Esophagus squamous epithelium (tissue), 5 donors: ENCODE measurements at regions not wholly inside any gene's neighbourhood (a gene's known extent, or its start where the extent isn't known, plus 50 kb on each side); places are given as distances from the start of the nearest gene placed in this dataset.

Source experiments
- DNase-seq: peaks from one replicate; lab custom pipeline; 2025; lab: John Stamatoyannopoulos, UW
- H3K27ac ChIP-seq, 4 donors: fragments of 200-600 bp; sonication (generic); one replicate each; pipeline ENCODE4 v1.5.1; 2016 to 2019; ENCODE audit warnings: mild to moderate bottlenecking in 1 of 4
- H3K27me3 ChIP-seq, 4 donors: fragments of 200-600 bp; sonication (generic); 1 replicate in 3 of 4; 2 replicates in 1 of 4; pipeline versions ENCODE4 v1.5.1 to v1.6.0; 2017 to 2021; ENCODE audit warnings: antibody characterized with exemption in 1 of 4
- H3K36me3 ChIP-seq, 3 donors: fragments of 200-600 bp; sonication (generic); one replicate each; pipeline ENCODE4 v1.5.1; 2016 to 2019
- H3K4me1 ChIP-seq, 3 donors: fragments of 200-600 bp; sonication (generic); one replicate each; pipeline ENCODE4 v1.5.1; 2017 to 2019
- H3K4me3 ChIP-seq, 4 donors: fragments of 200-600 bp; sonication (generic); 1 replicate in 3 of 4; 2 replicates in 1 of 4; pipeline ENCODE4 v1.5.1; 2016 to 2019; ENCODE audit warnings: mild to moderate bottlenecking in 2 of 4, moderate library complexity in 1 of 4
- H3K9me3 ChIP-seq, 3 donors: fragments of 200-600 bp; sonication (generic); one replicate each; pipeline ENCODE4 v1.5.1; 2016 to 2019
- POLR2A ChIP-seq, 4 donors: fragments of 450-650 bp; IDR thresholded peaks; one replicate each; pipeline ENCODE4 v1.6.1; 2017; ENCODE audit warnings: antibody characterized with exemption in 4 of 4, mild to moderate bottlenecking in 4 of 4, moderate library complexity in 3 of 4
- WGBS, 2 donors: methylation state at CpG; one replicate each; pipeline ENCODE4 v1.1.5; 2018; 5-methylcytosine and 5-hydroxymethylcytosine counted together
- intact Hi-C: fragments of 100-400 bp; cut with DNase I; formaldehyde crosslinking; loops from one replicate; pipeline ENCODE4 v1.15.0; 2022
- TF ChIP-seq, protein P1 (sequence below), 6 experiments: fragments of 450-650 bp in 4 of 6; fragments of 200-600 bp in 2 of 6; sonication (generic) in 2 of 6; IDR thresholded peaks; one replicate each; pipeline ENCODE4 v1.5.1; 2016 to 2019; ENCODE audit warnings: antibody characterized with exemption in 6 of 6, mild to moderate bottlenecking in 4 of 6, moderate library complexity in 4 of 6
- donor health status: DM: yes; HTN: yes; CAD: no.

DNA sequence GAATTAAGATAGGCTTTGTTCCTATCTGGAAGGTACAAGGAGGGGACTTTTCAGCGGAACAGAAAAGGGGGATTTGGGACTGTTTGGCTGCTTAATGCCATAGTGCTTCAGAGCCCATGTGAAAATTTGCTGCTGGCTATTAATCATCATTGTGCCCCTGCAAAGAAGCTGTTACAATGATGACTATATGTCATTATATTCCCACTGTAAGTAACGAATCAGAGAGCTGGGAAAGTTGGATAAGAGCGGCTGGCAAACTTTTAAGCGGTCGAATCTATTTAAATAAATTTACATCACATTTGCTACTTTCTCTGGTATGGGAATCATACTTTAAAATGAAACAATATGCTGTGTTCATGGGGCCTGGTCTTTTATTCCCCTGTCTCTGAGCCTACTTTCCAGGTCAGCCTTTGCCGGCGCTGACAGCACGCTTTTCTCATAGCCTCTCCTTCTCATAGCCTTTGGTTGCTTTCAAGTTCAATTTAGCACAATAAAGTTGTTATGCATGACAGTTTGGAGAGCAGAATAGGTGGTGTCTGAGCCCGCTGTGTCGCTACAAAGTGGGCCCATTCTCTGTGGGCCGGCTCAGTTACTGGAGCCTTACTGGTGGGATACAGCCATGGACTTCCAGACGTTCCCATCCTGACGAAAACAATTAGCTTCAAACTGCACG lies 271.2 kb upstream of the TMEM161B start:
- Histone ChIP-seq H3K9me3 (no peaks in the 10 kb centered on the region), H3K27me3 (no peaks in the 10 kb centered on the region), H3K36me3 (no peaks in the 10 kb centered on the region), H3K4me3 (no peak overlapping the region), H3K27ac (no peak overlapping the region), H3K4me1 (no peaks in the 10 kb centered on the region)
- no peak for DNase-seq
- 51 to 60% methylated on average over 12 to 14 of the region's 14 CpGs for WGBS, 2 donors
- TF ChIP-seq POLR2A (IDR thresholded peaks at IDR 0.05), result no peak
- TF ChIP-seq, protein P1, sequence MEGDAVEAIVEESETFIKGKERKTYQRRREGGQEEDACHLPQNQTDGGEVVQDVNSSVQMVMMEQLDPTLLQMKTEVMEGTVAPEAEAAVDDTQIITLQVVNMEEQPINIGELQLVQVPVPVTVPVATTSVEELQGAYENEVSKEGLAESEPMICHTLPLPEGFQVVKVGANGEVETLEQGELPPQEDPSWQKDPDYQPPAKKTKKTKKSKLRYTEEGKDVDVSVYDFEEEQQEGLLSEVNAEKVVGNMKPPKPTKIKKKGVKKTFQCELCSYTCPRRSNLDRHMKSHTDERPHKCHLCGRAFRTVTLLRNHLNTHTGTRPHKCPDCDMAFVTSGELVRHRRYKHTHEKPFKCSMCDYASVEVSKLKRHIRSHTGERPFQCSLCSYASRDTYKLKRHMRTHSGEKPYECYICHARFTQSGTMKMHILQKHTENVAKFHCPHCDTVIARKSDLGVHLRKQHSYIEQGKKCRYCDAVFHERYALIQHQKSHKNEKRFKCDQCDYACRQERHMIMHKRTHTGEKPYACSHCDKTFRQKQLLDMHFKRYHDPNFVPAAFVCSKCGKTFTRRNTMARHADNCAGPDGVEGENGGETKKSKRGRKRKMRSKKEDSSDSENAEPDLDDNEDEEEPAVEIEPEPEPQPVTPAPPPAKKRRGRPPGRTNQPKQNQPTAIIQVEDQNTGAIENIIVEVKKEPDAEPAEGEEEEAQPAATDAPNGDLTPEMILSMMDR (IDR thresholded peaks at IDR 0.05), result no peak
- intact Hi-C loops, result no loop called here

DNA sequence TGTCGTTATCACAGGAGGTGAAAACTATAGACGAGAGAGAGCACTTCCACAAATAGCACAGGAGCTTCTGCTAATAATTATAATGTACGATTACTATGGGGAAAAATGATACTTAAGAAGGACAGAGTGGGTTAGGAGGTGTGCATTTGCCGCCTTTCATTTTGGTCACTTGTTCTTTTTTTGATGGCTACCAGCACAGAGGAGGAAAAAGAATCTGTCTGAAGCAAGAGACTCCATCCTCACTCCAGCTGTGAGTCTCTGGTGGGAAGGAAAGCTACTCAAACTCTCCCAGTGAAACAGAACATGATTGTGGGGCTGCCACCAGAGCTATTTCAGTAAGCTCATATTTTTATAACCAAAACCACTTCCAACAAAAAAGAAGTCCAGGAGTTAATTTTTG lies 270.4 kb upstream of the TMEM161B start:
- H3K4me1 ChIP-seq, result no peaks in the 10 kb centered on the region
- no peak overlapping the region for H3K4me3 ChIP-seq
- H3K27ac ChIP-seq, result no peak overlapping the region
- TF ChIP-seq POLR2A (IDR thresholded peaks at IDR 0.05), result no peak
- TF ChIP-seq, protein P1 (IDR thresholded peaks at IDR 0.05), result no peak
- no peak for DNase-seq
- no peaks in the 10 kb centered on the region for H3K9me3 ChIP-seq
- no peaks in the 10 kb centered on the region for H3K27me3 ChIP-seq
- WGBS, 2 donors, result 78 to 81% methylated on average over 4 of the region's 4 CpGs
- intact Hi-C loops, result no loop called here
- no peaks in the 10 kb centered on the region for H3K36me3 ChIP-seq

- Histone ChIP-seq H3K4me3 (no peak overlapping the region), H3K36me3 (no peaks in the 10 kb centered on the region), H3K9me3 (no peaks in the 10 kb centered on the region), H3K27ac (no peak overlapping the region), H3K4me1 (no peaks in the 10 kb centered on the region), H3K27me3 (no peaks in the 10 kb centered on the region)
- intact Hi-C loops, result no loop called here
- no peak for TF ChIP-seq POLR2A (IDR thresholded peaks at IDR 0.05)
- TF ChIP-seq, protein P1 (IDR thresholded peaks at IDR 0.05), result no peak
- whole genome bisulfite sequencing, 2 donors, result 47 to 48% methylated on average over 3 of the region's 3 CpGs
- no peak for DNase-seq
Observed at GRCh38 chr5:88536146-88536545, 267.5 kb upstream of the TMEM161B start.

DNA sequence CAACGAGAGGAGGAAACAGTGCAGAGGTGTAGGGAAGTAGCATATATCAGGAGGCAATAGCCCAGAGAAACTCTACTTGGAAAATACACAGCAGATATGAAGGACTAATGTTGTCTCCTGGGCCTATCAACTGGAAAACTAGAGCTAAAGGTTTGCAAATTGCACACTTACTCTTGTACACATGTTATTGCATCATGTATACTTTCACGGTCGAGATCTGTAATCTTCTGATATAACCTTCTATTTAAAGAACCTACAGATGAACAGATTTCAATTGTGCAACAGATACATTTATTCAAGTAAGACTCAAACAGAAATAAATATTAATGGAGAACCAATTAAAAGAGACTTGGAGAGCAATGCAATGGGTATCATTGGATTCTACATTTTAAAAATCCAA lies 256.3 kb upstream of the TMEM161B start:
- Histone ChIP-seq H3K27me3 (no peaks in the 10 kb centered on the region), H3K4me3 (no peak overlapping the region), H3K4me1 (no peaks in the 10 kb centered on the region), H3K36me3 (no peaks in the 10 kb centered on the region), H3K9me3 (no peaks in the 10 kb centered on the region), H3K27ac (no peak overlapping the region)
- intact Hi-C loops, result no loop called here
- TF ChIP-seq, protein P1 (IDR thresholded peaks at IDR 0.05), result no peak
- TF ChIP-seq POLR2A (IDR thresholded peaks at IDR 0.05), result no peak
- DNase-seq, result no peak
- 71 to 82% methylated on average over 3 of the region's 3 CpGs for WGBS, 2 donors

- Histone ChIP-seq H3K36me3 (no peaks in the 10 kb centered on the region), H3K4me3 (no peak overlapping the region), H3K27ac (no peak overlapping the region), H3K9me3 (no peaks in the 10 kb centered on the region), H3K27me3 (no peaks in the 10 kb centered on the region), H3K4me1 (no peaks in the 10 kb centered on the region)
- TF ChIP-seq, protein P1 (IDR thresholded peaks at IDR 0.05), result no peak
- TF ChIP-seq POLR2A (IDR thresholded peaks at IDR 0.05), result no peak
- intact Hi-C loops, result no loop called here
- no peak for DNase-seq
Observed at GRCh38 chr5:88519066-88519465, 250.4 kb upstream of the TMEM161B start.
